ENCODE measurements at regions not wholly inside any gene's neighbourhood (a gene's known extent, or its start where the extent isn't known, plus 50 kb on each side); places are given as distances from the start of the nearest gene placed in this dataset.

DNA sequence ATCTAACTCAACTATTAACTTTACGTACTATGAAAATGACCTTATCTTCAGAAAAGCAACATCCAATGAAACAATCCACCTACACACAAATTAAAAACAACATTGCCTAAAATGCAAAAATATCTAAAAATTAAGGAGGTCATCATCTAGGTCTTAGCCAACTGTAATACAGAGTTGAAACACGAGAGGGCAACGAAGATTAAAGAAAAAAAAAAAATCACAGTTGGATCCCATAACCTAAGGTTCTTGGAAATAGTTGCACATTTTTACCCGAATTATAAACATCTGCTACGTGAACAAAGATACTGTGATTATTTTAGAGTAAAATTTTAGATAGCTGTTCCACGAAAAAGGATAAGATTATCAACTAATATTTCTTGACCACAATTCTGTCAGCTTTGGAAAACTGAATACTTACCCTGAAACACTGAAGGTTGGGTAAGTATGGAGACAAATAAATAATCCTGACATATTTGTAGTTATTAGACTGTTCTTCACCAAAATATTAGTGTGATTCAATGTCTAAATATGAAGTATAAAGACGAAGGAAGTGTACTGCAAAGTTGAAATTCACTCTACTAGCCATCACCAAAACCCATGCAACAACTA, 88.0 kb upstream of the AK4 start:
- no peak overlapping the region for H3K4me3 ChIP-seq (ENCODE audit: low read depth, low read length)
- TF ChIP-seq, protein P1, sequence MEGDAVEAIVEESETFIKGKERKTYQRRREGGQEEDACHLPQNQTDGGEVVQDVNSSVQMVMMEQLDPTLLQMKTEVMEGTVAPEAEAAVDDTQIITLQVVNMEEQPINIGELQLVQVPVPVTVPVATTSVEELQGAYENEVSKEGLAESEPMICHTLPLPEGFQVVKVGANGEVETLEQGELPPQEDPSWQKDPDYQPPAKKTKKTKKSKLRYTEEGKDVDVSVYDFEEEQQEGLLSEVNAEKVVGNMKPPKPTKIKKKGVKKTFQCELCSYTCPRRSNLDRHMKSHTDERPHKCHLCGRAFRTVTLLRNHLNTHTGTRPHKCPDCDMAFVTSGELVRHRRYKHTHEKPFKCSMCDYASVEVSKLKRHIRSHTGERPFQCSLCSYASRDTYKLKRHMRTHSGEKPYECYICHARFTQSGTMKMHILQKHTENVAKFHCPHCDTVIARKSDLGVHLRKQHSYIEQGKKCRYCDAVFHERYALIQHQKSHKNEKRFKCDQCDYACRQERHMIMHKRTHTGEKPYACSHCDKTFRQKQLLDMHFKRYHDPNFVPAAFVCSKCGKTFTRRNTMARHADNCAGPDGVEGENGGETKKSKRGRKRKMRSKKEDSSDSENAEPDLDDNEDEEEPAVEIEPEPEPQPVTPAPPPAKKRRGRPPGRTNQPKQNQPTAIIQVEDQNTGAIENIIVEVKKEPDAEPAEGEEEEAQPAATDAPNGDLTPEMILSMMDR (IDR thresholded peaks at IDR 0.05; ENCODE audit: insufficient read depth, low read length): peak; percentile 62
- DNase-seq (ENCODE audit: low read depth): peak; percentile 80

DNA sequence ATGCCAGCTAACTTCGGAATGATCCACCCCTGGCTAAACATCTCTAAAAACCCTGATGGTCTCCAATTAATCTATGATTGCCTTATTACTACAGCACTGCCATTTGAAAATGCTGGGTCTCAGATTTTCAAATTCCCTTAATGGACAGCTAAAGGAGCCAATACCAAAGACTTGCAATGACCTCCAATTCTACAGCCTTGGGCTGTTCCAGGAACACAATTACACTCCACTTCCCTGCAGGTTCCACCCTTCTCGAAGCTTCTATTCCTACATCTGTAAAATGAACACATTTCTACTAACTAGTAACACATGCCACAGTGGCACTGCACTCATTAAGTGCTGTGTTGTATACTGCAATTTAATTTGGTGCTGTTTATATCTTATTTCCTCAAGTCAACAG, 85.7 kb upstream of the AK4 start:
- TF ChIP-seq, protein P1 (IDR thresholded peaks at IDR 0.05; ENCODE audit: insufficient read depth, low read length): no peak
- no peak for DNase-seq (ENCODE audit: low read depth)
- no peak overlapping the region for H3K4me3 ChIP-seq (ENCODE audit: low read depth, low read length)

DNA sequence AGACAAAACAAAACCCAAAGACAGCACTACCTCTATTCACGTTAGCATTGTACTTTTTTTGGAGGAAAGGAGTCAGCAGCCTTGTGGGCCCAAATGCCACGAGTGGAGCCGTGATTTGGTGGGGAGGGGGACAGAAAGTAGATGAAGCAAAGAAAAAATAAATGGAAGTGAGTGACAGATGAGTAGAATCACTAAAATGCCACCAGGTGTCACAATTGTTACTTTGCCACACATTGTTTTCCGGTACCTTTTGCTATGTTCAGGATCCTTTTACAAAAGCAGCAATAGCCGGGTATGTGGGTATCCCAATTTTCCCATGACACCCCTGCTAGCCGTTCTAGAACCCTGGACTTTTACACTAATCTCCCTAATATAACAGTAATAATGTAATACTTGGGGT, 85.0 kb upstream of the AK4 start:
- no peak for DNase-seq (ENCODE audit: low read depth)
- no peak overlapping the region for H3K4me3 ChIP-seq (ENCODE audit: low read depth, low read length)
- TF ChIP-seq, protein P1 (IDR thresholded peaks at IDR 0.05; ENCODE audit: insufficient read depth, low read length): no peak

- TF ChIP-seq, protein P1 (IDR thresholded peaks at IDR 0.05; ENCODE audit: insufficient read depth, low read length): no peak
- DNase-seq (ENCODE audit: low read depth): no peak
- no peak overlapping the region for H3K4me3 ChIP-seq (ENCODE audit: low read depth, low read length)
Measured at GRCh38 chr1:65064981-65065380, 83.0 kb upstream of the AK4 start.

- DNase-seq (ENCODE audit: low read depth): no peak
- TF ChIP-seq, protein P1 (IDR thresholded peaks at IDR 0.05; ENCODE audit: insufficient read depth, low read length): no peak
Measured at GRCh38 chr1:65065524-65066418, 82.2 kb upstream of the AK4 start.

GRCh38 chr1:65066419-65066765, 81.6 kb upstream of the AK4 start:
- DNase-seq (ENCODE audit: low read depth): no peak
- TF ChIP-seq, protein P1 (IDR thresholded peaks at IDR 0.05; ENCODE audit: insufficient read depth, low read length): no peak
- peak overlapping the region; percentile 81 for H3K4me3 ChIP-seq (ENCODE audit: low read depth, low read length)

More at GRCh38 chr1:65065524-65066418, 82.2 kb upstream of the AK4 start:
- H3K4me3 ChIP-seq (ENCODE audit: low read depth, low read length): peak overlapping the region; percentile 81
